ENCODE measurements at regions not wholly inside any gene's neighbourhood (a gene's known extent, or its start where the extent isn't known, plus 50 kb on each side); places are given as distances from the start of the nearest gene placed in this dataset.

GRCh38 chr1:194710671-194711070, 1524.3 kb upstream of the B3GALT2 start:
- TF ChIP-seq CTCF (IDR thresholded peaks at IDR 0.05) (no peak), POLR2A (IDR thresholded peaks at IDR 0.05) (no peak)

Data from heart left ventricle (tissue), 13 donors.